ENCODE measurements at regions not wholly inside any gene's neighbourhood (a gene's known extent, or its start where the extent isn't known, plus 50 kb on each side); places are given as distances from the start of the nearest gene placed in this dataset.

DNA sequence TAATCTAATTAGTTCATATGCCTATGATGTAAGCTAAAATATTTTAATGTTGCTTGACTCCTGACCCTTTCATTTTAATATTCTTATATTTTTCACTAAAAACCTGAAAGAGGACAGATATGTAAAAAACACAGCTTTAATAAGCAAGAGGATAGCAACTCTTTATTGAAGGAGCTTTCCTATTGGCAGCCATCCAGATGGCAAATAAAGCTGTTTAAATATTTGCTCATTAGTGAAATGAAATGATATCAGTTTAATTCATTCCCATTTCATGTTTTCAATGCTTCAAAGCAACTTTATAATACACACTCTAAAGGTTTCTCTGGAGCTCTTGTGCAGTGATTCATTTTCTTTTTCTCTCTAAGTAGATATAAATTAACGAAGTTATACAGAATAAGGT, 473.4 kb downstream of the PCDH7 start:
- TF ChIP-seq POLR2A (IDR thresholded peaks at IDR 0.05), result no peak
- no peak for TF ChIP-seq CTCF (IDR thresholded peaks at IDR 0.05)
- no peak for TF ChIP-seq EP300 (IDR thresholded peaks at IDR 0.05)
